Osteoblast (primary cell): ENCODE measurements at regions not wholly inside any gene's neighbourhood (a gene's known extent, or its start where the extent isn't known, plus 50 kb on each side); places are given as distances from the start of the nearest gene placed in this dataset.

ENCODE experiments used
- DNase-seq: peaks from one replicate; pipeline ENCODE4 v3.0.0; 2011; ENCODE audit warnings: low spot score, mixed read lengths; ENCODE audit not compliant: insufficient read length; ENCODE audit errors: missing footprints
- H2AFZ ChIP-seq: 2 replicates; pipeline ENCODE4 v1.6.0; 2011; ENCODE audit warnings: mild to moderate bottlenecking, low read length
- H3K27ac ChIP-seq: 2 replicates; pipeline ENCODE4 v1.5.1; 2011; ENCODE audit warnings: mild to moderate bottlenecking, low read depth, low read length, moderate library complexity
- H3K27me3 ChIP-seq: 2 replicates; pipeline ENCODE4 v1.6.0; 2012; ENCODE audit warnings: mild to moderate bottlenecking, control low read depth, inconsistent platforms, low read length, moderate library complexity; ENCODE audit not compliant: insufficient read depth
- H3K36me3 ChIP-seq: 2 replicates; pipeline ENCODE4 v1.5.1; 2011; ENCODE audit warnings: mild to moderate bottlenecking, low read length, control low read depth, moderate library complexity; ENCODE audit not compliant: insufficient read depth
- H3K4me1 ChIP-seq: 2 replicates; pipeline ENCODE4 v1.5.1; 2011; ENCODE audit warnings: mild to moderate bottlenecking, low read length, control low read depth, moderate library complexity; ENCODE audit not compliant: insufficient read depth
- H3K4me2 ChIP-seq: 2 replicates; pipeline ENCODE4 v1.6.0; 2011; ENCODE audit warnings: mild to moderate bottlenecking, low read length; ENCODE audit not compliant: insufficient read depth
- H3K4me3 ChIP-seq: fragments of 200-600 bp; sonication (generic); 3 replicates; pipeline ENCODE4 v1.5.1; 2012; ENCODE audit warnings: mild to moderate bottlenecking, low read length, inconsistent platforms; ENCODE audit not compliant: insufficient read depth
- H3K79me2 ChIP-seq: 2 replicates; pipeline ENCODE4 v1.6.0; 2012; ENCODE audit warnings: mild to moderate bottlenecking, low read length, control low read depth, inconsistent platforms; ENCODE audit not compliant: insufficient read depth
- H3K9me3 ChIP-seq: 2 replicates; pipeline ENCODE4 v1.5.1; 2011; ENCODE audit warnings: low read depth, low read length, control low read depth
- H4K20me1 ChIP-seq: 2 replicates; pipeline ENCODE4 v1.6.0; 2012; ENCODE audit warnings: mild to moderate bottlenecking, low read length, control low read depth; ENCODE audit not compliant: insufficient read depth
- TF ChIP-seq, protein P1 (sequence below): IDR thresholded peaks from 2 replicates; pipeline ENCODE4 v1.5.1; 2011; ENCODE audit warnings: mild to moderate bottlenecking, low read depth, low read length, moderate library complexity; ENCODE audit errors: extremely low read depth

DNA sequence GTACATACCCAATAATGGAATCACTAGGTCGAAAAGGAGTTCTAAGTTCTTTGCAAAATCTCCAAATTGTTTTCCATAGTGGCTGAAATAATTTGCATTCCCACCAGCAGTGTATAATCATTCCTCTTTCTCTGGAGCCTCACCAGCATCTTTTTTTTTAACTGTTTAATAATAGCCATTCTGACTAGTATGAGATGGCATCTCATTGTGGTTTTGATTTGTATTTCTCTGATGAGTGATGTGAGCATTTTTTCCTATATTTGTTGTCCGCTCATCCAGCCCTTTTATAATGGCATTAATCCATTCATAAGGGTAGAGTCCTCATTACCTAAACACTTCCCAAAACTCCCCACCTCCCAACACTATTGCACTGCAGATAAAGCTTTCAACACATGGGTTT lies 278.3 kb downstream of the SEC23A start:
- H3K27ac ChIP-seq = no peak overlapping the region
- DNase-seq = no peak
- no peaks in the 10 kb centered on the region for H3K79me2 ChIP-seq
- TF ChIP-seq, protein P1, sequence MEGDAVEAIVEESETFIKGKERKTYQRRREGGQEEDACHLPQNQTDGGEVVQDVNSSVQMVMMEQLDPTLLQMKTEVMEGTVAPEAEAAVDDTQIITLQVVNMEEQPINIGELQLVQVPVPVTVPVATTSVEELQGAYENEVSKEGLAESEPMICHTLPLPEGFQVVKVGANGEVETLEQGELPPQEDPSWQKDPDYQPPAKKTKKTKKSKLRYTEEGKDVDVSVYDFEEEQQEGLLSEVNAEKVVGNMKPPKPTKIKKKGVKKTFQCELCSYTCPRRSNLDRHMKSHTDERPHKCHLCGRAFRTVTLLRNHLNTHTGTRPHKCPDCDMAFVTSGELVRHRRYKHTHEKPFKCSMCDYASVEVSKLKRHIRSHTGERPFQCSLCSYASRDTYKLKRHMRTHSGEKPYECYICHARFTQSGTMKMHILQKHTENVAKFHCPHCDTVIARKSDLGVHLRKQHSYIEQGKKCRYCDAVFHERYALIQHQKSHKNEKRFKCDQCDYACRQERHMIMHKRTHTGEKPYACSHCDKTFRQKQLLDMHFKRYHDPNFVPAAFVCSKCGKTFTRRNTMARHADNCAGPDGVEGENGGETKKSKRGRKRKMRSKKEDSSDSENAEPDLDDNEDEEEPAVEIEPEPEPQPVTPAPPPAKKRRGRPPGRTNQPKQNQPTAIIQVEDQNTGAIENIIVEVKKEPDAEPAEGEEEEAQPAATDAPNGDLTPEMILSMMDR = no peak
- H4K20me1 ChIP-seq = no peaks in the 10 kb centered on the region
- H3K27me3 ChIP-seq = no peaks in the 10 kb centered on the region
- no peaks in the 10 kb centered on the region for H3K36me3 ChIP-seq
- H2AFZ ChIP-seq = no peak overlapping the region
- no peak overlapping the region for H3K4me3 ChIP-seq
- H3K9me3 ChIP-seq = no peaks in the 10 kb centered on the region
- no peaks in the 10 kb centered on the region for H3K4me1 ChIP-seq
- no peak overlapping the region for H3K4me2 ChIP-seq

DNA sequence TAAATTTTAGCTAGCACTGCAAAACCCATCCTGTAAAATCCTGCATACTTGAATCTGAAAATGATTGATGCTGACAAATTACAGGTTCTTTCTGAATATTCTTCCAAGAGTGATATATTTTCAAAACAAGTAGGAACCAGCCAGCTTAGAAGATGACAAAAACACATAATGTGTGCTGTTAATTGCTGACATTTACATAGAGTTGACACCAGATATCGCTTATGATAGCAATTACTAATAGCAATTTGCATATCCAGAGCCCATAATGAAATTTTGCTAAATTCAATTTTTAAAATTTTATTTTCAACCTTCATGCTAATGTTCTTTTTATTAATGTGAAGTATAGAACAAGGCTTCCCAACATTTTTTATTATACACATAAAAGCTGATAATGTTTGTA lies 284.5 kb downstream of the SEC23A start:
- Histone ChIP-seq H2AFZ (no peak overlapping the region), H3K27me3 (no peaks in the 10 kb centered on the region), H4K20me1 (no peaks in the 10 kb centered on the region), H3K27ac (no peak overlapping the region), H3K9me3 (no peaks in the 10 kb centered on the region), H3K4me2 (no peak overlapping the region), H3K4me1 (no peaks in the 10 kb centered on the region), H3K4me3 (no peak overlapping the region), H3K36me3 (no peaks in the 10 kb centered on the region), H3K79me2 (no peaks in the 10 kb centered on the region)
- DNase-seq = no peak
- TF ChIP-seq, protein P1 = no peak

DNA sequence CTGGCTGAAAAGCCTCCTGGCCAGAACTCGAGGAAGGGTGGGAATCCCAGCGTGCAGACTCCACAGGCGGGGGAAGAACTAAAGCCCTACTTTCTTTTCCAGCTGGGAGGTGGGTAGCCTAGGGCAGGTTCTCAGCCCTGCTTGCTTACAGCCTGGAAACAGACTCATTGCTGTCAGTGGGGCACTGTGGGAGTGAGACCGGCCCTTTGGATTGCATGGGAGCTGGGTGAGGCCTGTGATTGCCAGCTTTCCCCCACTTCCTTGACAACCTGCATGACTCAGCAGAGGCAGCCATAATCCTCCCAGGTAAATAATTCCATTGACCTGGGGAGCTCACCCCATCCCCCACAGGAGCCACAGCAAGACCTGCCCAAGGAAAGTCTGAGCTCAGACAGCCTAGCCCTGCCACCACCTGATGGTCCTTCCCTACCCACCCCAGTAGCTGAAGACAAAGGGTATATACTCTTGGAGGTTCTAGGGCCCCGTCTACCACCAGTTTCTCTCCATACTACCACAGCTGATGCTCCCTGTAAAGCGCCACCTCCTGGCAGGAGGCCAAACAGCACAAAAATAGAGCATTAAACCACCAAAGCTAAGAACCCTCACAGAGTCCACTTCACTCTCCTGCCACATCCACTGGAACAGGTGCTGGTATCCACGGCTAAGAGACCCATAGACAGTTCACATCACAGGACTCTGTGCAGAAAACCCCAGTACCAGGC lies 294.1 kb downstream of the SEC23A start:
- no peak for DNase-seq
- no peaks in the 10 kb centered on the region for H3K27me3 ChIP-seq
- H3K9me3 ChIP-seq = no peaks in the 10 kb centered on the region
- no peak overlapping the region for H3K4me2 ChIP-seq
- H3K79me2 ChIP-seq = no peaks in the 10 kb centered on the region
- TF ChIP-seq, protein P1 = no peak
- H3K27ac ChIP-seq = no peak overlapping the region
- no peak overlapping the region for H3K4me3 ChIP-seq
- no peak overlapping the region for H2AFZ ChIP-seq
- H4K20me1 ChIP-seq = no peaks in the 10 kb centered on the region
- no peaks in the 10 kb centered on the region for H3K4me1 ChIP-seq
- no peaks in the 10 kb centered on the region for H3K36me3 ChIP-seq

DNA sequence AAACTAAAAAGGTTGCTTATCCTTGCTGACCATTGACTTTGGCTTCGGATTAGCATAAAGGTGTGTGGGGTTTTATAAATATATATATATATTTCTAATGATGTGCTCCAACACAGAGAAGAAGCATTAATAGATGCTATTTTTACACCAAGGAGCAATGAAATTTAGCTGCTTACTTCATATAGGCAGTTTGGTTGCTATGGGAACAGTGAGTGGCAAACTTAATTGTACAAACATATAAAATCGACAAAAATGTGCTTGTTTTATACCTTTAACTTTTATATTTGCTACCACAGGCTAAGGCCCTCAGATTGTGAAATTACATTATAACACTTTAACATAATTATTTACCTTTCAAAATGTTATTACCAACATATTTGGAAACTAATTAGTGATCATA lies 303.4 kb downstream of the SEC23A start:
- Histone ChIP-seq H3K79me2 (no peaks in the 10 kb centered on the region), H3K9me3 (no peaks in the 10 kb centered on the region), H3K4me2 (no peak overlapping the region), H3K36me3 (no peaks in the 10 kb centered on the region), H2AFZ (no peak overlapping the region), H3K4me3 (no peak overlapping the region), H4K20me1 (no peaks in the 10 kb centered on the region), H3K27ac (no peak overlapping the region), H3K4me1 (no peaks in the 10 kb centered on the region), H3K27me3 (no peaks in the 10 kb centered on the region)
- no peak for DNase-seq
- TF ChIP-seq, protein P1 = no peak
